ENCODE measurements at regions not wholly inside any gene's neighbourhood (a gene's known extent, or its start where the extent isn't known, plus 50 kb on each side); places are given as distances from the start of the nearest gene placed in this dataset.

DNA sequence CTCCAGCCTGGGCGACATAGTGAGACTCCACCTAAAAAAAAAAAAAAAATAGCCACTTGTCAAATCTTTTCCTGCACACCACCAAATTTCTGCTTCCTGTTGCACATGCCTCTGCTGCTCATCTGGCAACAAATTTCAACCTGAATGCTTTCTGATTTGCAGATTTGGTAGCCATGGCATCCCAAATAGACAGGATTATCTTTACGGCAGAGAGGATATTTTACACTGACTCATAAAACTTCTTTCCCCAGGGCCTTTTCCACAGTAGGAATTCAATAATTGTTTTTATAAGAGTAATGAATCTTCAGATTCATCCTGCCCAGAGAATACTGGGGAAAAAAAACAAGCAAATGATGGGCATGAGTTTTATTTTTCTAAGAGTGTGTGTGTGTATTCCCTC, 264.6 kb downstream of the FRK start:
- TF ChIP-seq, protein P1, sequence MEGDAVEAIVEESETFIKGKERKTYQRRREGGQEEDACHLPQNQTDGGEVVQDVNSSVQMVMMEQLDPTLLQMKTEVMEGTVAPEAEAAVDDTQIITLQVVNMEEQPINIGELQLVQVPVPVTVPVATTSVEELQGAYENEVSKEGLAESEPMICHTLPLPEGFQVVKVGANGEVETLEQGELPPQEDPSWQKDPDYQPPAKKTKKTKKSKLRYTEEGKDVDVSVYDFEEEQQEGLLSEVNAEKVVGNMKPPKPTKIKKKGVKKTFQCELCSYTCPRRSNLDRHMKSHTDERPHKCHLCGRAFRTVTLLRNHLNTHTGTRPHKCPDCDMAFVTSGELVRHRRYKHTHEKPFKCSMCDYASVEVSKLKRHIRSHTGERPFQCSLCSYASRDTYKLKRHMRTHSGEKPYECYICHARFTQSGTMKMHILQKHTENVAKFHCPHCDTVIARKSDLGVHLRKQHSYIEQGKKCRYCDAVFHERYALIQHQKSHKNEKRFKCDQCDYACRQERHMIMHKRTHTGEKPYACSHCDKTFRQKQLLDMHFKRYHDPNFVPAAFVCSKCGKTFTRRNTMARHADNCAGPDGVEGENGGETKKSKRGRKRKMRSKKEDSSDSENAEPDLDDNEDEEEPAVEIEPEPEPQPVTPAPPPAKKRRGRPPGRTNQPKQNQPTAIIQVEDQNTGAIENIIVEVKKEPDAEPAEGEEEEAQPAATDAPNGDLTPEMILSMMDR (IDR thresholded peaks at IDR 0.05; ENCODE audit: insufficient read depth, low read depth, low read length): no peak
- TF ChIP-seq EZH2 (IDR thresholded peaks at IDR 0.05; ENCODE audit: insufficient read depth, low read length): no peak

Data from astrocyte (in vitro differentiated cells and primary cell).